Liver (tissue), 3 donors: ENCODE measurements at regions not wholly inside any gene's neighbourhood (a gene's known extent, or its start where the extent isn't known, plus 50 kb on each side); places are given as distances from the start of the nearest gene placed in this dataset.

ENCODE experiments used
- CTCF ChIP-seq: fragments of 150-350 bp; IDR thresholded peaks from 2 replicates; pipeline ENCODE4 v1.5.1; 2017; ENCODE audit warnings: improper control_type of control experiment, low read depth, low read length; ENCODE audit not compliant: missing input control
- FOXA1 ChIP-seq: IDR thresholded peaks from 2 replicates; pipeline ENCODE4 v1.6.1; 2016; ENCODE audit warnings: antibody characterized with exemption
- HNF4G ChIP-seq: IDR thresholded peaks from 2 replicates; pipeline ENCODE4 v1.6.1; 2016; ENCODE audit warnings: antibody characterized with exemption
- JUND ChIP-seq, 2 donors: IDR thresholded peaks; 2 replicates each; pipeline ENCODE4 v1.6.1; 2016; ENCODE audit warnings: antibody characterized with exemption in 2 of 2
- RAD21 ChIP-seq, 2 donors: IDR thresholded peaks; 2 replicates each; pipeline ENCODE4 v1.6.1; 2016; ENCODE audit warnings: antibody characterized with exemption in 2 of 2, mild to moderate bottlenecking in 2 of 2
- REST ChIP-seq: IDR thresholded peaks from 2 replicates; pipeline ENCODE4 v1.6.1; 2016; ENCODE audit warnings: antibody characterized with exemption, mild to moderate bottlenecking
- SP1 ChIP-seq: IDR thresholded peaks from 2 replicates; pipeline ENCODE4 v1.6.1; 2018; ENCODE audit warnings: antibody characterized with exemption, mild to moderate bottlenecking
- TAF1 ChIP-seq: conservative IDR thresholded peaks from 2 replicates; pipeline ENCODE4 v1.6.1; 2016; ENCODE audit warnings: antibody characterized with exemption, mild to moderate bottlenecking
- ZBTB33 ChIP-seq: IDR thresholded peaks from 2 replicates; pipeline ENCODE4 v1.6.1; 2016; ENCODE audit warnings: antibody characterized with exemption
- donor health status: healthy.
- donor health status: healthy.

GRCh38 chr19:20349206-20349605 lies 182.2 kb downstream of the ZNF486 start:
- no peak for TF ChIP-seq CTCF
- TF ChIP-seq TAF1, result no peak
- no peak for TF ChIP-seq FOXA1
- no peak for TF ChIP-seq SP1
- no peak for TF ChIP-seq HNF4G
- TF ChIP-seq REST, result no peak
- TF ChIP-seq RAD21 (IDR thresholded peaks at IDR 0.05), result no peak
- TF ChIP-seq ZBTB33, result no peak
- TF ChIP-seq JUND (IDR thresholded peaks at IDR 0.05), result no peak
